ENCODE measurements at regions not wholly inside any gene's neighbourhood (a gene's known extent, or its start where the extent isn't known, plus 50 kb on each side); places are given as distances from the start of the nearest gene placed in this dataset.
"Not testable (repeated sequence)": the region's sequence is repeated elsewhere in the genome, so short reads cannot be mapped to it uniquely, and the experiment has no call there.

DNA sequence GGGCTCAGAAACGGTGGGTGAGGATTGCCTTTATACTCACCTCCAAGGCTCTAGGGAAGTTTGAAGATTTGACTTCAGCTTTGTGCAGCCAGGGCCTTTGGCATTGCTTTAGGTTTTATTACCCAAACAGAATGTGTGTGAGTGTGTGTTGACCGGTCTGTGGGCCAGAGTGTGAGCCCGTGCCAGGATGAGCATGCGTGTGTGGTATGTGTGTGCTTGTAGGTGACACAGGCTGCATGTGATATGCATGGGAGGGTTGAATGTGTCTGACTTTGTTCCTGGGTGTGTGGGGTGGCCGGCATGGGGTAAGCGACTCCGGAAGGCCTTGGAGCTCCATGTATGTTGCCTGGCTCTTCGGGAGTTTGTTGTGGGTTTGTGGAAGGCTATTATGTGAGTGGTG, 160.5 kb downstream of the FOXD2 start:
- Histone ChIP-seq H3K9me3 (ENCODE audit: control insufficient read depth, insufficient read depth, low read length) (peaks cover 7% of the 10 kb centered on the region; the same call in 1 of the 2 replicates), H3K27me3 (ENCODE audit: control insufficient read depth, insufficient read depth, low read length) (peaks cover 10% of the 10 kb centered on the region), H3K4me3 (ENCODE audit: low read depth, low read length) (no peak overlapping the region), H3K27ac (ENCODE audit: low read depth, low read length) (no peak overlapping the region)
- no peak for DNase-seq (ENCODE audit: low read depth, low spot score)
- TF ChIP-seq, protein P1, sequence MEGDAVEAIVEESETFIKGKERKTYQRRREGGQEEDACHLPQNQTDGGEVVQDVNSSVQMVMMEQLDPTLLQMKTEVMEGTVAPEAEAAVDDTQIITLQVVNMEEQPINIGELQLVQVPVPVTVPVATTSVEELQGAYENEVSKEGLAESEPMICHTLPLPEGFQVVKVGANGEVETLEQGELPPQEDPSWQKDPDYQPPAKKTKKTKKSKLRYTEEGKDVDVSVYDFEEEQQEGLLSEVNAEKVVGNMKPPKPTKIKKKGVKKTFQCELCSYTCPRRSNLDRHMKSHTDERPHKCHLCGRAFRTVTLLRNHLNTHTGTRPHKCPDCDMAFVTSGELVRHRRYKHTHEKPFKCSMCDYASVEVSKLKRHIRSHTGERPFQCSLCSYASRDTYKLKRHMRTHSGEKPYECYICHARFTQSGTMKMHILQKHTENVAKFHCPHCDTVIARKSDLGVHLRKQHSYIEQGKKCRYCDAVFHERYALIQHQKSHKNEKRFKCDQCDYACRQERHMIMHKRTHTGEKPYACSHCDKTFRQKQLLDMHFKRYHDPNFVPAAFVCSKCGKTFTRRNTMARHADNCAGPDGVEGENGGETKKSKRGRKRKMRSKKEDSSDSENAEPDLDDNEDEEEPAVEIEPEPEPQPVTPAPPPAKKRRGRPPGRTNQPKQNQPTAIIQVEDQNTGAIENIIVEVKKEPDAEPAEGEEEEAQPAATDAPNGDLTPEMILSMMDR (IDR thresholded peaks at IDR 0.05; ENCODE audit: low read depth, low read length) = no peak
- ChIA-PET POLR2A (no interaction called here), CTCF (no interaction called here)

DNA sequence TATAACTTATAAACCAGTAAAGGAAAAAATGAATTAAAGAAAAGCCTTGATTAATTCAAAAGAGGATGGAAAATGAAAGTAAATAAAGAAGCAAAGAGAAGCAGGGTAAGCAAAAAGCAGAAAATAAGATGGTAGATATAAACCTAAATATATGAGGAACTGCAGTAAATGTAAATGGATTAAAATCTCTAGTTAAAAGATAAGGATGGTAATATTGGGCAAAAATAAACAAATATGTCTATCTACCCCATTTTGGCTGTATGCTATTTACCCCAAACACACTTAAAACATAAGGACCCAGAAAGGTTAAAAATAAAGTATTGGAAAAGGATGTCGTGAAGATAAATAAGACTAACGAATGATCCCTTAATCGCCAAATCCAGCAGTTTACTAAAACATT, 161.9 kb downstream of the FOXD2 start:
- H3K9me3 ChIP-seq (ENCODE audit: control insufficient read depth, insufficient read depth, low read length) = peaks cover 7% of the 10 kb centered on the region; the same call in 1 of the 2 replicates
- ChIA-PET POLR2A (no interaction called here), CTCF (no interaction called here)
- no peak for DNase-seq (ENCODE audit: low read depth, low spot score)
- TF ChIP-seq, protein P1 (IDR thresholded peaks at IDR 0.05; ENCODE audit: low read depth, low read length) = no peak
- no peak overlapping the region for H3K4me3 ChIP-seq (ENCODE audit: low read depth, low read length)
- no peaks in the 10 kb centered on the region for H3K27me3 ChIP-seq (ENCODE audit: control insufficient read depth, insufficient read depth, low read length)
- no peak overlapping the region for H3K27ac ChIP-seq (ENCODE audit: low read depth, low read length)

DNA sequence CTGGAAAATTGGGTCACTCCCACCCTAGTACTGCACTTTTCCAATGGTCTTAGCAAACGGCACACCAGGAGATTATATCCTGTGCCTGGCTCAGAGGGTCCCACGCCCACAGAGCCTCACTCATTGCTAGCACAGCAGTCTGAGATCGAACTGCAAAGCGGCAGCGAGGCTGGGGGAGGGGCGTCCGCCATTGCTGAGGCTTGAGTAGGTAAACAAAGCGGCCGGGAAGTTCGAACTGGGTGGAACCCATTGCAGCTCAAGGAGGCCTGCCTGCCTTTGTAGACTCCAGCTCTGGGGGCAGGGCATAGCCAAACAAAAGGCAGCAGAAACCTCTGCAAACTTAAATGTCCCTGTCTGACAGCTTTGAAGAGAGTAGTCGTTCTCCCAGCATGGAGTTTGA, 164.6 kb downstream of the FOXD2 start:
- DNase-seq (ENCODE audit: low read depth, low spot score); POLR2A ChIA-PET; H3K4me3 ChIP-seq (ENCODE audit: low read depth, low read length); H3K27ac ChIP-seq (ENCODE audit: low read depth, low read length); CTCF ChIA-PET; H3K9me3 ChIP-seq (ENCODE audit: control insufficient read depth, insufficient read depth, low read length); H3K27me3 ChIP-seq (ENCODE audit: control insufficient read depth, insufficient read depth, low read length): not testable (repeated sequence)

DNA sequence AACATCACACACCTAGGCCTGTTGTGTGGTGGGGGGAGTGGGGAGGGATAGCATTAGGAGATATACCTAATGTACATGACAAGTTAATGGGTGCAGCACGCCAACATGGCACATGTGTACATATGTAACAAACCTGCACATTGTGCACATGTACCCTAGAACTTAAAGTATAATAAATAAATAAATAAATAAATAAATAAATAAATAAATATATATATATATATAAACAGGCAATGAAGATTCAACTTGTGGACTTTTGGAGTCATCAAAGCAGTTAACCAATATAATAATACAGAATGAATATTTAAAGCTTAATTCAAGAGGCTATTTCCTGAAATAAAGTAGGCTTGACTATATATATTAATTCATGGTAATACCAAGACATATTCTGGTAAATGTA, 167.0 kb downstream of the FOXD2 start:
- H3K4me3 ChIP-seq (ENCODE audit: low read depth, low read length); DNase-seq (ENCODE audit: low read depth, low spot score); CTCF ChIA-PET; H3K27ac ChIP-seq (ENCODE audit: low read depth, low read length); H3K9me3 ChIP-seq (ENCODE audit: control insufficient read depth, insufficient read depth, low read length); POLR2A ChIA-PET; H3K27me3 ChIP-seq (ENCODE audit: control insufficient read depth, insufficient read depth, low read length): not testable (repeated sequence)

DNA sequence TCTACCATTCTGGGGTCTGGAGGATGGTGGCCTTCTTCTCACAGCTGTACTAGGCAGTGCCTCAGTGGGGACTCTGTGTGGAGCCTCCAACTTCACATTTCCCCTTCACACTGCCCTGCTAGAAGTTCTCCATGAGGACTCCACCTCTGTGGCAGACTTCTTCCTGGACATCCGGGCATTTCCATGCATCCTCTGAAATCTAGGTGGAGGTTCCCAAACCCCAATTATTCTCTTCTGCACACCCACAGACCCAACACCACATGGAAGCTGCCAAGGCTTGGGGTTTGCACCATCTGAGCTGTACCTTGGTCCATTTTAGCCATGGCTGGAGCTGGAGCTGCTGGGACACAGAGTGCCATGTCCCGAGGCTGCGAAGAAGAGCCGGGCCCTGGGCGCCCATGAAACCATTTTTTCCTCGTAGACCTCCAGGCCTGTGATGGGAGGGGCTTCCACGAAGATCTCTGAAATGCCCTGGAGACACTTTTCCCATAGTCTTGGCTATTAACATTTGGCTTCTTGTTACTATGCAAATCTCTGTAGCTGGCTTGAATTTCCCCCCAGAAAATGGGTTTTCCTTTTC, 170.5 kb downstream of the FOXD2 start:
- H3K27me3 ChIP-seq (ENCODE audit: control insufficient read depth, insufficient read depth, low read length) = no peaks in the 10 kb centered on the region
- POLR2A ChIA-PET = no interaction called here
- H3K4me3 ChIP-seq (ENCODE audit: low read depth, low read length) = no peak overlapping the region
- CTCF ChIA-PET = no interaction called here
- no peak for DNase-seq (ENCODE audit: low read depth, low spot score)
- TF ChIP-seq, protein P1 (IDR thresholded peaks at IDR 0.05; ENCODE audit: low read depth, low read length) = no peak
- H3K9me3 ChIP-seq (ENCODE audit: control insufficient read depth, insufficient read depth, low read length) = peaks cover 2% of the 10 kb centered on the region; the same call in 1 of the 2 replicates
- H3K27ac ChIP-seq (ENCODE audit: low read depth, low read length) = no peak overlapping the region

DNA sequence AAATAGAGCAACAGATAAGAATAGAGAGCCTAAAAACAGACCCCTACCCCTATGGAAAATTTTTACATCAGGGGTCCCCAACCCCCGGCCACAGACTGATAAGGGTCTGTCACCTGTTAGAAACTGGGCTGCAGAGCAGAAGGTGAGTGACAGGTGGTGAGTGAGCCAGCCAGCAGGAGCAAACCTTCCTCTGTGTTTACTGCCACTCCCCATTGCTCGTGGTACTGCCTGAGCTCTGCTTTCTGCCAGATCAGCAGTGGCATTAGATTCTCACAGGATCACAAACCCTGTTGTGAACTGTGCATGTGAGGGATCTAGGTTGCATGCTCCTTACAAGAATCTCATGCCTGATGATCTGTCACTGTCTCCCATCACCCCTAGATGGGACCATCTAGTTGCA, 174.1 kb downstream of the FOXD2 start:
- CTCF ChIA-PET = no interaction called here
- H3K4me3 ChIP-seq (ENCODE audit: low read depth, low read length) = no peak overlapping the region
- POLR2A ChIA-PET = no interaction called here
- peaks cover 2% of the 10 kb centered on the region; the same call in 1 of the 2 replicates for H3K9me3 ChIP-seq (ENCODE audit: control insufficient read depth, insufficient read depth, low read length)
- H3K27me3 ChIP-seq (ENCODE audit: control insufficient read depth, insufficient read depth, low read length) = no peaks in the 10 kb centered on the region
- no peak overlapping the region for H3K27ac ChIP-seq (ENCODE audit: low read depth, low read length)
- TF ChIP-seq, protein P1 (IDR thresholded peaks at IDR 0.05; ENCODE audit: low read depth, low read length) = no peak
- no peak for DNase-seq (ENCODE audit: low read depth, low spot score)
